Naive B cell (primary cell): ENCODE measurements at regions not wholly inside any gene's neighbourhood (a gene's known extent, or its start where the extent isn't known, plus 50 kb on each side); places are given as distances from the start of the nearest gene placed in this dataset.
"Not testable (repeated sequence)": the region's sequence is repeated elsewhere in the genome, so short reads cannot be mapped to it uniquely, and the experiment has no call there.

Source experiments
- ATAC-seq, 2 donors: fragments of 150-1000 bp; cut with Tn5 transposase; 2 replicates each; pipeline ENCODE4 v1.10.0; 2021; ENCODE audit warnings: low read depth in 2 of 2, mild to moderate bottlenecking in 2 of 2, moderate library complexity in 2 of 2
- DNase-seq: peaks from one replicate; pipeline ENCODE4 v3.0.0; 2022
- H3K27ac Mint-ChIP-seq, 6 donors: one replicate each; pipeline ENCODE4 v1.8.0; 2020 to 2022; ENCODE audit warnings: mild to moderate bottlenecking in 6 of 6, mixed read lengths in 6 of 6, moderate library complexity in 5 of 6, inconsistent platforms in 2 of 6
- H3K27me3 Mint-ChIP-seq, 3 donors: one replicate each; pipeline ENCODE4 v1.8.0; 2021 to 2022; ENCODE audit warnings: mixed read lengths in 3 of 3, mild to moderate bottlenecking in 1 of 3
- H3K36me3 Mint-ChIP-seq, 2 donors: one replicate each; pipeline ENCODE4 v1.8.0; 2020 to 2022; ENCODE audit warnings: mixed read lengths in 2 of 2, inconsistent platforms in 1 of 2, mild to moderate bottlenecking in 1 of 2
- H3K4me1 Mint-ChIP-seq, 3 donors: one replicate each; pipeline ENCODE4 v1.8.0; 2020 to 2022; ENCODE audit warnings: mixed read lengths in 3 of 3, inconsistent platforms in 1 of 3, mild to moderate bottlenecking in 1 of 3, moderate library complexity in 1 of 3
- H3K4me3 Mint-ChIP-seq, 8 donors: one replicate each; pipeline ENCODE4 v1.8.0; 2020 to 2022; ENCODE audit warnings: mild to moderate bottlenecking in 8 of 8, mixed read lengths in 8 of 8, moderate library complexity in 8 of 8, inconsistent platforms in 2 of 8
- H3K9me3 Mint-ChIP-seq, 7 donors: one replicate each; pipeline ENCODE4 v1.8.0; 2020 to 2022; ENCODE audit warnings: mixed read lengths in 7 of 7, mild to moderate bottlenecking in 5 of 7, inconsistent platforms in 2 of 7, moderate library complexity in 1 of 7

GRCh38 chr4:124990398-124990797, 277.9 kb upstream of the ANKRD50 start:
- Mint-ChIP-seq H3K4me1 (no peaks in the 10 kb centered on the region), H3K36me3 (no peaks in the 10 kb centered on the region), H3K9me3 (peaks cover 0 to 1% (median 0%) of the 10 kb centered on the region in 7 donors), H3K4me3 (no peak overlapping the region), H3K27me3 (no peaks in the 10 kb centered on the region), H3K27ac (no peak overlapping the region)
- no peak for ATAC-seq
- DNase-seq, result no peak

- peaks cover 0 to 2% (median 0%) of the 10 kb centered on the region in 7 donors for H3K9me3 Mint-ChIP-seq
- H3K27me3 Mint-ChIP-seq, result no peaks in the 10 kb centered on the region
- DNase-seq (no peak), ATAC-seq (no peak)
- H3K27ac Mint-ChIP-seq, result no peak overlapping the region
- no peak overlapping the region for H3K4me3 Mint-ChIP-seq
- no peaks in the 10 kb centered on the region for H3K4me1 Mint-ChIP-seq
- no peaks in the 10 kb centered on the region for H3K36me3 Mint-ChIP-seq
Measured at GRCh38 chr4:124980276-124980752, 267.8 kb upstream of the ANKRD50 start.

DNA sequence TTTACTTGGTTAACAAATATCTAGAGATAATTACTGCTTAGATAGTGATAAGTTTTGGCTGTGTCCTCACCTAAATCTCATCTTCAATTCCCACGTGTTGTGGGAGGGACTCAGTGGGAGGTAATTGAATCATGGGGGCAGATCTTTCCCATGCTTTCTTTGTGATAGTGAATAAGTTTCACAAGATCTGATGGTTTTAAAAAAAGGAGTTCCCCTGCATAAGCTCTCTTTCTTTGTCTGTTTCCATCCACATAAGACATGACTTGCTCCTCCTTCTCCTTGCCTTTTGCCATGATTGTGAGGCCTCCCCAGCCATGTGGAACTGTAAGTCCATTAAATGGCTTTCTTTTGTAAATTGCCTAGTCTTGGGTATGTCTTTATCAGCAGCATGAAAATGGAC, 266.0 kb upstream of the ANKRD50 start:
- H3K27ac Mint-ChIP-seq, ATAC-seq, DNase-seq, H3K36me3 Mint-ChIP-seq, H3K4me3 Mint-ChIP-seq, H3K9me3 Mint-ChIP-seq, H3K4me1 Mint-ChIP-seq, H3K27me3 Mint-ChIP-seq: not testable (repeated sequence)

GRCh38 chr4:124977045-124977444, 264.5 kb upstream of the ANKRD50 start:
- no peak for DNase-seq
- ATAC-seq, result no peak
- Mint-ChIP-seq H3K27ac (no peak overlapping the region), H3K4me3 (no peak overlapping the region), H3K9me3 (no peaks in the 10 kb centered on the region), H3K4me1 (no peaks in the 10 kb centered on the region), H3K36me3 (no peaks in the 10 kb centered on the region), H3K27me3 (no peaks in the 10 kb centered on the region)

DNA sequence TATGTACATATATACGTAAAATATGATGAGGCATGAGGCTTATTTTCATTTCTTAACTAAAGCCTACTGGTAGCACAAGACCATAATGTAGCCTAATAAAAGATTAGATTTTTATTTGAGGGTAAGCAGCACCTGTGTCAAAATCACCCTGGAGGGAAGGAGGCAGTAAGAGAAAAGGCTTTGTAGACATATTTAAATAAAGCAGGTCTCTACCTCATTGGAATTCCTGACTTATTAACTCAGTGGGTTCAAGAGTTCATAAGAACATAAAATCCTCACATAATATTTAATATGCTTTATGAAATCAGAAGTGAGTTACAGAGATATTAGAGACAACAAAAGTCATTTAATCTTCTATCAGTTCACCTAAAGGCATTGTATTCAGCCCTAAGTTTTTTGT, 261.6 kb upstream of the ANKRD50 start:
- DNase-seq, result no peak
- Mint-ChIP-seq H3K4me3 (no peak overlapping the region), H3K27me3 (no peaks in the 10 kb centered on the region), H3K9me3 (peaks cover 0 to 4% (median 0%) of the 10 kb centered on the region in 7 donors), H3K27ac (no peak overlapping the region), H3K4me1 (no peaks in the 10 kb centered on the region), H3K36me3 (no peaks in the 10 kb centered on the region)
- ATAC-seq, result no peak

- H3K36me3 Mint-ChIP-seq, result no peaks in the 10 kb centered on the region
- ATAC-seq, result no peak
- peaks cover 0 to 4% (median 0%) of the 10 kb centered on the region in 7 donors for H3K9me3 Mint-ChIP-seq
- H3K4me3 Mint-ChIP-seq, result no peak overlapping the region
- no peaks in the 10 kb centered on the region for H3K4me1 Mint-ChIP-seq
- no peak for DNase-seq
- no peaks in the 10 kb centered on the region for H3K27me3 Mint-ChIP-seq
- H3K27ac Mint-ChIP-seq, result no peak overlapping the region
Measured at GRCh38 chr4:124973716-124974115, 261.2 kb upstream of the ANKRD50 start.

DNA sequence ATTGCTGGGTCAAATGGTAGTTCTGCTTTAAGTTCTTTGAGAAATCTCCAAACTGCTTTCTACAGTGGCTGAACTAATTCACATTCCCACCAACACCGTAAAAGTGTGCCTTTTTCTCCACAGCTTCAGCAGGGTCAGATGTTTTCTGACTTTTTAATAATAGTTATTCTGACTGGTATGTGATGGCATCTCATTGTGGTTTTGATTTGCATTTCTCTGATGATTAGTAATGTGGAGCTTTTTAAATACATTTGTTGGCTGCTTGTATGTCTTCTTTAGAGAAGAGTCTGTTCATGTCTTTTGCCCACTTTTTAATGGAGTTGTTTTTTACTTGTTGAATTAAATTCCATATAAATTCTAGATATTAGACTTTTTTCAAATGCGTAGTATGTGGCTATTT, 257.5 kb upstream of the ANKRD50 start:
- Mint-ChIP-seq H3K27me3 (no peaks in the 10 kb centered on the region), H3K9me3 (peaks cover 0 to 4% (median 0%) of the 10 kb centered on the region in 7 donors), H3K4me1 (no peaks in the 10 kb centered on the region), H3K4me3 (no peak overlapping the region), H3K27ac (no peak overlapping the region), H3K36me3 (no peaks in the 10 kb centered on the region)
- no peak for ATAC-seq
- no peak for DNase-seq

DNA sequence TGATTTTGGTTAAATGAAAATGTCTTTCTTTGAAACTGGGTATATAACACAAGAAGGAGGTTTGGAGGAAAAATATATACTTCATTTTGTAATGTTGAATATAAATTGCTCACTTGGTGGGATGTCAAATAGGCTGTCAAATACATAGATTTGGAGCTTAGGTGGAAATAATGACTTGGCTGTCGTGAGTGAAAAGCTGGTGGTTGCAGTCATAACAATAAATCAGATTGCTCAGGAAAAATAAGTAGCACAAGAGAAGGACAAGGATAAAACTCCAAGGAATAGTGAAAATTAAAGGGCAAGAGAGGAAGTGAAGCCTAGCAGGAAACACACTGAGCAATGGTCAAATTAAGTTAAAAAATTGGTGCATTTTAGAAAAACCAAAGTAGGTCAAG, 253.0 kb upstream of the ANKRD50 start:
- Mint-ChIP-seq H3K27me3 (no peaks in the 10 kb centered on the region), H3K4me3 (no peak overlapping the region), H3K27ac (no peak overlapping the region), H3K36me3 (no peaks in the 10 kb centered on the region), H3K9me3 (peaks cover 5 to 20% (median 9%) of the 10 kb centered on the region in 7 donors), H3K4me1 (no peaks in the 10 kb centered on the region)
- DNase-seq, result no peak
- ATAC-seq, result no peak

DNA sequence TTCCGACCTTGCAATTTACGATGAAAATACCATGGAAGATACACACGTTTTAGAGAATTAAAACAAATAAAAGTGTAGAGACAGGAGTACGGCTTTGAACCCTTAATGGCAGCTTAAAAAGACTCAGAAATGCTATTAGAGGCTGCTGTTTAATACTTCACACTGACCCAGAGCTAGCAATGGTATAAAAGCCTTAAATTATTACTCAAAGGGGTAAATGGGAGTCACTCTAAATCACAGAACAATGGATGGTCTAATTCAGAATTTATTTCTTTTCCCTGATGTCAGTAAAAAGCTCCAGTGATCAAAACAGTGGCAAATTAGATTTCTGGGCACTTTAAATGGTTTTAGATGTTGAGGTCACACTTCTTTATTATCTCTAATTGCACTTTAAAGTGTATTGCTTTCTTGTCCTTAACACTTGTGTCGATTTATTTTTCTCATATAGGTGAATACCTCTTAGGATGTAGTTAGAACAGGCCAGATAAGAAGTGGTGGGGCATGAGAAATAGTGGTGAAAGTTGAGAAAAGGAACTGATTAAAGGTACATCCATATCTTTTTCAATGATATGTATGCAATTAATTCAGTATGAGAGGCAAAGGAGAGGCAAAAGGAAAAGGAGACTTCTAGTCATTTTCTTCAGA, 252.4 kb upstream of the ANKRD50 start:
- no peaks in the 10 kb centered on the region for H3K36me3 Mint-ChIP-seq
- DNase-seq (no peak), ATAC-seq (no peak)
- H3K4me1 Mint-ChIP-seq, result no peaks in the 10 kb centered on the region
- H3K9me3 Mint-ChIP-seq, result peaks cover 5 to 26% (median 12%) of the 10 kb centered on the region in 7 donors
- no peak overlapping the region for H3K4me3 Mint-ChIP-seq
- no peak overlapping the region for H3K27ac Mint-ChIP-seq
- no peaks in the 10 kb centered on the region for H3K27me3 Mint-ChIP-seq

- H3K9me3 Mint-ChIP-seq, result peaks cover 5 to 30% (median 14%) of the 10 kb centered on the region in 7 donors
- no peaks in the 10 kb centered on the region for H3K4me1 Mint-ChIP-seq
- no peak overlapping the region for H3K4me3 Mint-ChIP-seq
- DNase-seq (no peak), ATAC-seq (no peak)
- no peak overlapping the region for H3K27ac Mint-ChIP-seq
- H3K36me3 Mint-ChIP-seq, result no peaks in the 10 kb centered on the region
- no peaks in the 10 kb centered on the region for H3K27me3 Mint-ChIP-seq
Measured at GRCh38 chr4:124964251-124964650, 251.7 kb upstream of the ANKRD50 start.

DNA sequence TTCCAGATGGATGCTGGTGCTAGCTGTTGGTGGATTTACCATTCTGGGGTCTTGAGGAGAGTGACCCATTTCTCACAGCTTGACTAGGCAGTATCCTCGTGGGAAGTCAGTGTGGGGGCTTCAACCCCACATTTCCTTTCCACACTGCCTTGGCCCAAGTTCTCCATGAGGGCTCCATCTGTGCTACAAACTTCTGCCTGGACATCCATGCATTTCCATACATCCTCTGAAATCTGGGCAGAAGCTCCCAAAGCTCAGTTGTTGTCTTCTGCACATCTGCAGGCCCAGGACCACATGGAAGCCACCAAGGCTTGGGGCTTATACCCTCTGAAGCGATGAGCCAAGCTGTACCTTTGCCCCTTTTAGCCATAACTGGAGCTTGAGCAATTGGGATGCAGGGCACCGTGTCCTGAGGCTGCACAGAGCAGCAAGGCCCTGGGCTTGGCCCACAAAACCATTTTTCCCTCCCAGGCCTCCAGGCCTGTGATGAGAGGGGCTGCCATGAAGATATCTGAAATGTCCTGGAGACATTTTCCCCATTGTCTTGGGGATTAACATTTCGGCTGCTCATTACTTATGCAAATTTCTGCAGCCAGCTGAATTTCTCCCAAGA, 248.7 kb upstream of the ANKRD50 start:
- DNase-seq (no peak), ATAC-seq (no peak)
- H3K27ac Mint-ChIP-seq, result no peak overlapping the region
- no peaks in the 10 kb centered on the region for H3K4me1 Mint-ChIP-seq
- no peaks in the 10 kb centered on the region for H3K27me3 Mint-ChIP-seq
- no peak overlapping the region for H3K4me3 Mint-ChIP-seq
- H3K9me3 Mint-ChIP-seq, result peaks cover 5 to 30% (median 14%) of the 10 kb centered on the region in 7 donors
- H3K36me3 Mint-ChIP-seq, result no peaks in the 10 kb centered on the region

GRCh38 chr4:124958847-124959246, 246.3 kb upstream of the ANKRD50 start:
- no peak for DNase-seq
- H3K4me3 Mint-ChIP-seq, result no peak overlapping the region
- H3K9me3 Mint-ChIP-seq, result peaks cover 5 to 30% (median 14%) of the 10 kb centered on the region in 7 donors
- no peaks in the 10 kb centered on the region for H3K27me3 Mint-ChIP-seq
- H3K27ac Mint-ChIP-seq, result no peak overlapping the region
- no peaks in the 10 kb centered on the region for H3K4me1 Mint-ChIP-seq
- ATAC-seq, result no peak
- H3K36me3 Mint-ChIP-seq, result no peaks in the 10 kb centered on the region

DNA sequence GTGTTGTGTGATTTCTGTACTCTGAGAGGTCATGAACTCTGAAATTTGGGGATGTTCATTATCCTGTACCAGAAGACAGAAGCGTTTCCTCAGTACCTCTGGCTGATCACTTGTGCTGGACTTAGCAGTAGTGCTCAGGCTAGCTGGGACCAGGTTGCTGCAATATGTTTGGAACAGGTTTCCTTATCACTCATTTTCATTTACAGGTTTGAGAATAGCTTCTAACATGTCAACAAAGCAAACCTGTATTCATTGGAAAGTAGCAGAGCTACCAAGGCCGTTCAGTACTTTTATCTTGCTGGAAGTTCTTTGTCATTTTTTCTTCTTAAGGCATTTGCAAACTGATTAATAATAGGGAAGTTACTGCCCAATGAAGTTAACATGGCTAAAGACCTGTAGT, 242.9 kb upstream of the ANKRD50 start:
- no peak overlapping the region for H3K27ac Mint-ChIP-seq
- H3K27me3 Mint-ChIP-seq, result no peaks in the 10 kb centered on the region
- H3K4me1 Mint-ChIP-seq, result no peaks in the 10 kb centered on the region
- ATAC-seq (no peak), DNase-seq (no peak)
- H3K9me3 Mint-ChIP-seq, result peaks cover 0 to 17% (median 10%) of the 10 kb centered on the region in 7 donors
- no peaks in the 10 kb centered on the region for H3K36me3 Mint-ChIP-seq
- H3K4me3 Mint-ChIP-seq, result no peak overlapping the region

DNA sequence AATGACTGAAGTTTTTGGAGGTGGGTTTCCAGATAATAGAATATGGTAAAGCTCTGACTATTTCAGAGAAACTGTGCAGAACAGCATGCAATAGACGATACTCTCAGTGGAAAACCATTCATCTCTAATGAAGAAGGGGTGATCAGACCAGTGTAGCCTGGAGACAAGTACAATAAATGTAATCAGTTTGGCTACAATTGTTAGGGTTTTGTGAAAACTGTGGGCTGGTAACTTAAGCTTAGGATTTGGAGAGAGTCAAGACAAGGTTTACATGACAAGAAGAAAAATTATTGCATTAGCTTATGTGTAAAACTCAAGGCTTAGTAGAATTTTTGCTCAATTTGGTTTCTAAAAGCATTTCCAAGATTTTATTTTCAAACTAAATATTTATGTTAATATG, 241.5 kb upstream of the ANKRD50 start:
- H3K4me3 Mint-ChIP-seq, result no peak overlapping the region
- H3K27ac Mint-ChIP-seq, result no peak overlapping the region
- peaks cover 0 to 11% (median 5%) of the 10 kb centered on the region in 7 donors for H3K9me3 Mint-ChIP-seq
- no peaks in the 10 kb centered on the region for H3K27me3 Mint-ChIP-seq
- DNase-seq (no peak), ATAC-seq (no peak)
- no peaks in the 10 kb centered on the region for H3K36me3 Mint-ChIP-seq
- no peaks in the 10 kb centered on the region for H3K4me1 Mint-ChIP-seq
